Large intestine (tissue), 3 donors: ENCODE measurements at regions not wholly inside any gene's neighbourhood (a gene's known extent, or its start where the extent isn't known, plus 50 kb on each side); places are given as distances from the start of the nearest gene placed in this dataset.

Source experiments
- DNase-seq, 2 donors: peaks; one replicate each; pipeline versions ENCODE4 v3.0.0 to v3.0.0-alpha.2; 2013
- H3K27ac ChIP-seq: one replicate; pipeline ENCODE4 v1.5.1; 2013; ENCODE audit warnings: low read length
- H3K27me3 ChIP-seq: 2 replicates; pipeline ENCODE4 v1.6.1; 2013; ENCODE audit warnings: low read length; ENCODE audit not compliant: control insufficient read depth, insufficient read depth
- H3K36me3 ChIP-seq: 2 replicates; pipeline ENCODE4 v1.6.1; 2013; ENCODE audit warnings: low read length; ENCODE audit not compliant: control insufficient read depth, insufficient read depth
- H3K4me1 ChIP-seq: one replicate; pipeline ENCODE4 v1.6.1; 2013; ENCODE audit warnings: low read length; ENCODE audit not compliant: control insufficient read depth, insufficient read depth
- H3K4me3 ChIP-seq: one replicate; pipeline ENCODE4 v1.5.1; 2013; ENCODE audit warnings: low read length
- H3K9me3 ChIP-seq: one replicate; pipeline ENCODE4 v1.6.1; 2013; ENCODE audit warnings: mild to moderate bottlenecking, low read depth, low read length, moderate library complexity; ENCODE audit not compliant: control insufficient read depth
- WGBS: methylation state at CpG from one replicate; pipeline ENCODE4 v1.1.5; 2013; ENCODE audit warnings: low lambda C conversion rate; ENCODE audit not compliant: insufficient coverage; 5-methylcytosine and 5-hydroxymethylcytosine counted together

- H3K4me3 ChIP-seq, result no peak overlapping the region
- no peaks in the 10 kb centered on the region for H3K4me1 ChIP-seq
- H3K27ac ChIP-seq, result no peak overlapping the region
- no peaks in the 10 kb centered on the region for H3K36me3 ChIP-seq
- H3K9me3 ChIP-seq, result no peaks in the 10 kb centered on the region
- 90% methylated on average over 2 of the region's 6 CpGs for WGBS
- no peaks in the 10 kb centered on the region for H3K27me3 ChIP-seq
- no peak for DNase-seq
Observed at GRCh38 chr6:93786474-93787330, 367.3 kb upstream of the EPHA7 start.

GRCh38 chr6:93785694-93786030, 366.3 kb upstream of the EPHA7 start:
- WGBS, result 92% methylated on average over 3 of the region's 3 CpGs
- Histone ChIP-seq H3K4me3 (no peak overlapping the region), H3K27ac (no peak overlapping the region), H3K9me3 (no peaks in the 10 kb centered on the region), H3K27me3 (no peaks in the 10 kb centered on the region), H3K36me3 (no peaks in the 10 kb centered on the region), H3K4me1 (no peaks in the 10 kb centered on the region)
- DNase-seq, result no peak

- no peaks in the 10 kb centered on the region for H3K36me3 ChIP-seq
- H3K9me3 ChIP-seq, result no peaks in the 10 kb centered on the region
- DNase-seq, result no peak
- H3K27me3 ChIP-seq, result no peaks in the 10 kb centered on the region
- H3K4me3 ChIP-seq, result no peak overlapping the region
- H3K4me1 ChIP-seq, result no peaks in the 10 kb centered on the region
- 89% methylated on average over 3 of the region's 8 CpGs for WGBS
- H3K27ac ChIP-seq, result no peak overlapping the region
Observed at GRCh38 chr6:93784794-93785693, 365.7 kb upstream of the EPHA7 start.

GRCh38 chr6:93779086-93779841, 359.9 kb upstream of the EPHA7 start:
- DNase-seq, result no peak
- 48% methylated on average over 2 of the region's 12 CpGs for WGBS
- H3K4me1 ChIP-seq, result no peaks in the 10 kb centered on the region
- H3K36me3 ChIP-seq, result no peaks in the 10 kb centered on the region
- no peak overlapping the region for H3K27ac ChIP-seq
- no peaks in the 10 kb centered on the region for H3K9me3 ChIP-seq
- H3K27me3 ChIP-seq, result no peaks in the 10 kb centered on the region
- H3K4me3 ChIP-seq, result no peak overlapping the region

GRCh38 chr6:93759190-93759589, 339.8 kb upstream of the EPHA7 start:
- DNase-seq, result no peak
- Histone ChIP-seq H3K27ac (no peak overlapping the region), H3K27me3 (no peaks in the 10 kb centered on the region), H3K9me3 (no peaks in the 10 kb centered on the region), H3K4me1 (no peaks in the 10 kb centered on the region), H3K4me3 (no peak overlapping the region), H3K36me3 (no peaks in the 10 kb centered on the region)
- no CpG with 5 or more reads among the region's 2 CpGs for WGBS

GRCh38 chr6:93751969-93752368, 332.6 kb upstream of the EPHA7 start:
- Histone ChIP-seq H3K4me1 (no peaks in the 10 kb centered on the region), H3K27ac (no peak overlapping the region), H3K9me3 (no peaks in the 10 kb centered on the region), H3K27me3 (no peaks in the 10 kb centered on the region), H3K4me3 (no peak overlapping the region), H3K36me3 (no peaks in the 10 kb centered on the region)
- no peak for DNase-seq
- WGBS, result no CpG with 5 or more reads among the region's 2 CpGs

- no peak for DNase-seq
- Histone ChIP-seq H3K27ac (no peak overlapping the region), H3K9me3 (no peaks in the 10 kb centered on the region), H3K4me3 (no peak overlapping the region), H3K36me3 (no peaks in the 10 kb centered on the region), H3K27me3 (no peaks in the 10 kb centered on the region), H3K4me1 (no peaks in the 10 kb centered on the region)
- 60% methylated on average over 1 of the region's 2 CpGs for WGBS
Observed at GRCh38 chr6:93749930-93750329, 330.6 kb upstream of the EPHA7 start.

GRCh38 chr6:93749191-93749590, 329.8 kb upstream of the EPHA7 start:
- H3K4me3 ChIP-seq, result no peak overlapping the region
- H3K27ac ChIP-seq, result no peak overlapping the region
- no peaks in the 10 kb centered on the region for H3K36me3 ChIP-seq
- DNase-seq, result no peak
- H3K9me3 ChIP-seq, result no peaks in the 10 kb centered on the region
- H3K4me1 ChIP-seq, result no peaks in the 10 kb centered on the region
- no peaks in the 10 kb centered on the region for H3K27me3 ChIP-seq

- Histone ChIP-seq H3K4me1 (no peaks in the 10 kb centered on the region), H3K36me3 (no peaks in the 10 kb centered on the region), H3K27ac (no peak overlapping the region), H3K4me3 (no peak overlapping the region), H3K27me3 (no peaks in the 10 kb centered on the region), H3K9me3 (no peaks in the 10 kb centered on the region)
- no peak for DNase-seq
- WGBS, result 100% methylated on average over 1 of the region's 3 CpGs
Observed at GRCh38 chr6:93746892-93747291, 327.5 kb upstream of the EPHA7 start.

GRCh38 chr6:93745306-93745705, 325.9 kb upstream of the EPHA7 start:
- no peak overlapping the region for H3K27ac ChIP-seq
- no peaks in the 10 kb centered on the region for H3K4me1 ChIP-seq
- WGBS, result 100% methylated on average over 1 of the region's 2 CpGs
- DNase-seq, result no peak
- H3K9me3 ChIP-seq, result no peaks in the 10 kb centered on the region
- no peak overlapping the region for H3K4me3 ChIP-seq
- no peaks in the 10 kb centered on the region for H3K36me3 ChIP-seq
- no peaks in the 10 kb centered on the region for H3K27me3 ChIP-seq
